Suprapubic skin (tissue), 4 donors: ENCODE measurements at regions not wholly inside any gene's neighbourhood (a gene's known extent, or its start where the extent isn't known, plus 50 kb on each side); places are given as distances from the start of the nearest gene placed in this dataset.

Experiments used
- DNase-seq, 2 donors: peaks; one replicate each; pipeline ENCODE4 v3.0.0-alpha.2; 2019; ENCODE audit warnings: low spot score in 2 of 2
- H3K27ac ChIP-seq: fragments of 200-600 bp; sonication (generic); one replicate; pipeline ENCODE4 v1.5.1; 2019
- H3K27me3 ChIP-seq: fragments of 200-600 bp; sonication (generic); one replicate; pipeline ENCODE4 v1.5.1; 2019
- H3K36me3 ChIP-seq: fragments of 200-600 bp; sonication (generic); one replicate; pipeline ENCODE4 v1.5.1; 2019
- H3K4me1 ChIP-seq: fragments of 200-600 bp; sonication (generic); one replicate; pipeline ENCODE4 v1.5.1; 2019
- H3K4me3 ChIP-seq: fragments of 200-600 bp; sonication (generic); one replicate; pipeline ENCODE4 v1.5.1; 2019; ENCODE audit warnings: mild to moderate bottlenecking
- H3K9me3 ChIP-seq: fragments of 200-600 bp; sonication (generic); one replicate; pipeline ENCODE4 v1.5.1; 2019
- EP300 ChIP-seq: sonication (generic); formaldehyde crosslinking; IDR thresholded peaks from one replicate; pipeline ENCODE4 v1.6.1; 2017; ENCODE audit warnings: antibody characterized with exemption
- POLR2A ChIP-seq, 2 donors: fragments of 450-650 bp; IDR thresholded peaks; one replicate each; pipeline ENCODE4 v1.6.1; 2017; ENCODE audit warnings: antibody characterized with exemption in 2 of 2, mild to moderate bottlenecking in 2 of 2, moderate library complexity in 2 of 2
- POLR2AphosphoS5 ChIP-seq, 3 donors: sonication (generic); formaldehyde crosslinking; IDR thresholded peaks; one replicate each; pipeline ENCODE4 v1.6.1; 2017; ENCODE audit warnings: antibody characterized with exemption in 3 of 3
- WGBS: methylation state at CpG from one replicate; pipeline ENCODE4 v1.1.5; 2018; 5-methylcytosine and 5-hydroxymethylcytosine counted together
- TF ChIP-seq, protein P1 (sequence below), 2 donors: fragments of 200-600 bp in 1 of 2; fragments of 450-650 bp in 1 of 2; sonication (generic) in 1 of 2; IDR thresholded peaks; one replicate each; pipeline ENCODE4 v1.5.1; 2016 to 2019; ENCODE audit warnings: antibody characterized with exemption in 2 of 2, mild to moderate bottlenecking in 1 of 2, moderate library complexity in 1 of 2

DNA sequence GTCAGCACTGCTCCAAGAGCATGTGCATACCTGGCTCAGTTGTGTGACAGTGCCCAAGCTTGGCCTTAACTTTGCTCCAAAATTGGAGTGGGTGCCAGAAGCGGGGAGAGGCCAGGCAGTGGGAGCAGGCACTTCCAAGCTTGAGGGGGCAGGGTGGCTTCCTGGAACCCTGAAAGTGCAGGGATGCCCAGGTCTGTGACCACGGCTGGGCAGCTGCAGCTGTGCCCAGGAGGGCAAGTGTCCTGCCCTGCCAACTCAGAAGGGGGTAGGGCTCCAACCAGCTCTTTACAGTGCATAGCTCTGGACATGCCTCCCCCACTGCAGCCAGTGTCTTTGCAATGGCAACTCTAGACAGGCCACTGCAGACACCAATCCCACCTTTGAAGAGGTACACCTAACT is 478.6 kb downstream of the OTOL1 start:
- TF ChIP-seq EP300 (no peak), POLR2AphosphoS5 (IDR thresholded peaks at IDR 0.05) (no peak), POLR2A (IDR thresholded peaks at IDR 0.05) (no peak)
- TF ChIP-seq, protein P1, sequence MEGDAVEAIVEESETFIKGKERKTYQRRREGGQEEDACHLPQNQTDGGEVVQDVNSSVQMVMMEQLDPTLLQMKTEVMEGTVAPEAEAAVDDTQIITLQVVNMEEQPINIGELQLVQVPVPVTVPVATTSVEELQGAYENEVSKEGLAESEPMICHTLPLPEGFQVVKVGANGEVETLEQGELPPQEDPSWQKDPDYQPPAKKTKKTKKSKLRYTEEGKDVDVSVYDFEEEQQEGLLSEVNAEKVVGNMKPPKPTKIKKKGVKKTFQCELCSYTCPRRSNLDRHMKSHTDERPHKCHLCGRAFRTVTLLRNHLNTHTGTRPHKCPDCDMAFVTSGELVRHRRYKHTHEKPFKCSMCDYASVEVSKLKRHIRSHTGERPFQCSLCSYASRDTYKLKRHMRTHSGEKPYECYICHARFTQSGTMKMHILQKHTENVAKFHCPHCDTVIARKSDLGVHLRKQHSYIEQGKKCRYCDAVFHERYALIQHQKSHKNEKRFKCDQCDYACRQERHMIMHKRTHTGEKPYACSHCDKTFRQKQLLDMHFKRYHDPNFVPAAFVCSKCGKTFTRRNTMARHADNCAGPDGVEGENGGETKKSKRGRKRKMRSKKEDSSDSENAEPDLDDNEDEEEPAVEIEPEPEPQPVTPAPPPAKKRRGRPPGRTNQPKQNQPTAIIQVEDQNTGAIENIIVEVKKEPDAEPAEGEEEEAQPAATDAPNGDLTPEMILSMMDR (IDR thresholded peaks at IDR 0.05) = no peak
- no peak for DNase-seq
- no CpG with 5 or more reads among the region's 2 CpGs for WGBS
- Histone ChIP-seq H3K27ac (no peak overlapping the region), H3K4me1 (no peaks in the 10 kb centered on the region), H3K36me3 (no peaks in the 10 kb centered on the region), H3K4me3 (no peak overlapping the region), H3K9me3 (no peaks in the 10 kb centered on the region), H3K27me3 (no peaks in the 10 kb centered on the region)

- WGBS = 60% methylated on average over 1 of the region's 1 CpG
- no peak for DNase-seq
- no peaks in the 10 kb centered on the region for H3K9me3 ChIP-seq
- no peaks in the 10 kb centered on the region for H3K27me3 ChIP-seq
- no peak for TF ChIP-seq POLR2AphosphoS5 (IDR thresholded peaks at IDR 0.05)
- TF ChIP-seq, protein P1 (IDR thresholded peaks at IDR 0.05) = no peak
- TF ChIP-seq POLR2A (IDR thresholded peaks at IDR 0.05) = no peak
- TF ChIP-seq EP300 = no peak
- no peaks in the 10 kb centered on the region for H3K4me1 ChIP-seq
- no peak overlapping the region for H3K4me3 ChIP-seq
- no peak overlapping the region for H3K27ac ChIP-seq
- no peaks in the 10 kb centered on the region for H3K36me3 ChIP-seq
Measured at GRCh38 chr3:161977063-161977462, 480.5 kb downstream of the OTOL1 start.

GRCh38 chr3:161977850-161978249 is 481.2 kb downstream of the OTOL1 start:
- TF ChIP-seq POLR2AphosphoS5 (IDR thresholded peaks at IDR 0.05) (no peak), EP300 (no peak), POLR2A (IDR thresholded peaks at IDR 0.05) (no peak)
- TF ChIP-seq, protein P1 (IDR thresholded peaks at IDR 0.05) = no peak
- 96% methylated on average over 7 of the region's 9 CpGs for WGBS

DNA sequence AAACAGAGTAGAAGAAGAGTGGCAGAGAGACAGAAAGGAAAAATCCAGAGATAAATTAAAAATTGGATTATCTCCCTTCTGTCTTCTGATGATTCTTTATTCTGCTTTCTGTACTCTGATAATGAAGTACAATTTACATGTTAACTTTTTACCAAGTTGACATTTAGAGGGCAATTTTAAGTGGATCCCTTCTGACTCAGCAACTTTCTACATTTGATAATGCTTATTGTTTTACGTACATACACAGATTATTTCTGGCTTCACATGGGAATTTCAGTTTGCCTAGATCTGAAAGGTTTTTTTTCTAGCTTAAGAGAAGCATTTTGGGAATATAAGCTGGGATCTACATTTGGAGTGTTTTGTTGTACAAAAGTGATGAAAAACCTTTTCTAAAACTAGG is 491.3 kb downstream of the OTOL1 start:
- TF ChIP-seq EP300 (no peak), POLR2A (IDR thresholded peaks at IDR 0.05) (no peak), POLR2AphosphoS5 (IDR thresholded peaks at IDR 0.05) (no peak)
- TF ChIP-seq, protein P1 (IDR thresholded peaks at IDR 0.05) = no peak
- Histone ChIP-seq H3K27ac (no peak overlapping the region), H3K27me3 (no peaks in the 10 kb centered on the region), H3K36me3 (no peaks in the 10 kb centered on the region), H3K4me3 (no peak overlapping the region), H3K9me3 (no peaks in the 10 kb centered on the region), H3K4me1 (no peaks in the 10 kb centered on the region)
- WGBS = 77% methylated on average over 1 of the region's 1 CpG
- DNase-seq = no peak

More at GRCh38 chr3:161977850-161978249, 481.2 kb downstream of the OTOL1 start:
- no peak overlapping the region for H3K4me3 ChIP-seq
- no peaks in the 10 kb centered on the region for H3K4me1 ChIP-seq
- no peak overlapping the region for H3K27ac ChIP-seq
- DNase-seq = no peak
- no peaks in the 10 kb centered on the region for H3K9me3 ChIP-seq
- H3K27me3 ChIP-seq = no peaks in the 10 kb centered on the region
- H3K36me3 ChIP-seq = no peaks in the 10 kb centered on the region

DNA sequence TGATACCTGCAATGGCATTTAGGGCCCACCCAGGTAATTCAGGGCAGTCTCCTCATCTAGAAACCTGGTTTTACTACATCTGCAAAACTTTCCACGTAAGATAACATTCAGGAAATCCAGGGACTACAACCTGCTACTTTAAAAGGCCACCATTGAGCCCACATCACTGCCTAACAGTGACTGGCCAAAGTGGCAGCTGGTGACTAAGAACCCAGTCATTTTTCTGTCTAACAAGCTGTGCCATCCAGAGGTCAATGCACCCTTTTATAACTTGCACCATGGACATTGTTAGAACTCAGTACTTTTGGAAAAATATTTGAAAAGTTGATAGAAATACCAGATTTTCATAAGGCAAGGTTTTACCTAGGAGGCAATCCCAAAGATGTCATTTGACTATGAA is 492.4 kb downstream of the OTOL1 start:
- H3K9me3 ChIP-seq = no peaks in the 10 kb centered on the region
- H3K4me3 ChIP-seq = no peak overlapping the region
- H3K27ac ChIP-seq = no peak overlapping the region
- no peak for DNase-seq
- no peaks in the 10 kb centered on the region for H3K27me3 ChIP-seq
- no peak for TF ChIP-seq EP300
- no peak for TF ChIP-seq POLR2AphosphoS5 (IDR thresholded peaks at IDR 0.05)
- TF ChIP-seq POLR2A (IDR thresholded peaks at IDR 0.05) = no peak
- TF ChIP-seq, protein P1 (IDR thresholded peaks at IDR 0.05) = no peak
- no peaks in the 10 kb centered on the region for H3K4me1 ChIP-seq
- no peaks in the 10 kb centered on the region for H3K36me3 ChIP-seq
- WGBS = 83% methylated on average over 1 of the region's 1 CpG
